ENCODE measurements at regions not wholly inside any gene's neighbourhood (a gene's known extent, or its start where the extent isn't known, plus 50 kb on each side); places are given as distances from the start of the nearest gene placed in this dataset.

DNA sequence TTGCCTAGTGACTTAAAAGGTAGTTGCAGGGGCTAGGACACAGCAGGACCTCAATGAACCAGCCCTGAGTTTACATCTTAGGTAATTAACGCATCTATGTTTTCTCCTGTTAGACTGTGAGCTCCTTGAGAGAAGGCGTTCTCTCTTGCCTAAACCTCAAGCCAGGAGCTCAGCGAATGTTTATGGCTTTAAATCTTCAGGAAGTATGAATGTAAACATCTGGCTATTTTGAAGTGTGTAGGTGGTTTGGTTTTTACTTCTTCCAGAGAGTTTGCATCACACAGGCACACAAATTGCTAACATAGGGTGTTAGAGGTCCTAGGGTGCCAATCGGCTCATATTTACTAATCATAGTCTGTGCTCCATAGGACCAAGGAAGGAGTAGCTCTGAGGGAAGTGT is 387.7 kb upstream of the ZNF507 start:
- H3K4me1 ChIP-seq (ENCODE audit: low read length) = no peaks in the 10 kb centered on the region
- H3K4me3 ChIP-seq (ENCODE audit: low read length) = no peak overlapping the region
- no peaks in the 10 kb centered on the region for H4K20me1 ChIP-seq (ENCODE audit: insufficient read depth, low read length)
- H3K9me2 ChIP-seq (replicated peaks; ENCODE audit: insufficient read depth, low read length) = no peaks in the 10 kb centered on the region
- H3K4me2 ChIP-seq (ENCODE audit: low read depth, low read length) = no peak overlapping the region
- H3K27me3 ChIP-seq (replicated peaks; ENCODE audit: insufficient read depth, low read length) = peaks cover 37% of the 10 kb centered on the region
- no peaks in the 10 kb centered on the region for H3F3A ChIP-seq (ENCODE audit: insufficient read depth, low read length)
- H3K79me2 ChIP-seq (ENCODE audit: low read length) = no peaks in the 10 kb centered on the region
- H3K36me3 ChIP-seq (replicated peaks; ENCODE audit: insufficient read depth, low read length) = no peaks in the 10 kb centered on the region
- H3K27ac ChIP-seq (ENCODE audit: low read length) = no peak overlapping the region
- no peak for DNase-seq
- H3K9me3 ChIP-seq (replicated peaks; ENCODE audit: insufficient read depth, low read length) = no peaks in the 10 kb centered on the region
- no peak overlapping the region for H2AFZ ChIP-seq (ENCODE audit: low read length)
- no peak for TF ChIP-seq EZH2phosphoT487 (IDR thresholded peaks at IDR 0.05; ENCODE audit: low read length)
- H3K9ac ChIP-seq (ENCODE audit: low read length) = no peak overlapping the region

GRCh38 chr19:31959527-31960018 is 385.8 kb upstream of the ZNF507 start:
- H3K9me3 ChIP-seq (replicated peaks; ENCODE audit: insufficient read depth, low read length) = no peaks in the 10 kb centered on the region
- no peak for TF ChIP-seq EZH2phosphoT487 (IDR thresholded peaks at IDR 0.05; ENCODE audit: low read length)

GRCh38 chr19:31960474-31960873 is 384.9 kb upstream of the ZNF507 start:
- H3K4me1 ChIP-seq (ENCODE audit: low read length) = no peaks in the 10 kb centered on the region
- TF ChIP-seq EZH2 (optimal IDR thresholded peaks at IDR 0.05; ENCODE audit: low read depth, low read length) = no peak
- no peak for TF ChIP-seq EZH2phosphoT487 (IDR thresholded peaks at IDR 0.05; ENCODE audit: low read length)
- TF ChIP-seq, protein P1, sequence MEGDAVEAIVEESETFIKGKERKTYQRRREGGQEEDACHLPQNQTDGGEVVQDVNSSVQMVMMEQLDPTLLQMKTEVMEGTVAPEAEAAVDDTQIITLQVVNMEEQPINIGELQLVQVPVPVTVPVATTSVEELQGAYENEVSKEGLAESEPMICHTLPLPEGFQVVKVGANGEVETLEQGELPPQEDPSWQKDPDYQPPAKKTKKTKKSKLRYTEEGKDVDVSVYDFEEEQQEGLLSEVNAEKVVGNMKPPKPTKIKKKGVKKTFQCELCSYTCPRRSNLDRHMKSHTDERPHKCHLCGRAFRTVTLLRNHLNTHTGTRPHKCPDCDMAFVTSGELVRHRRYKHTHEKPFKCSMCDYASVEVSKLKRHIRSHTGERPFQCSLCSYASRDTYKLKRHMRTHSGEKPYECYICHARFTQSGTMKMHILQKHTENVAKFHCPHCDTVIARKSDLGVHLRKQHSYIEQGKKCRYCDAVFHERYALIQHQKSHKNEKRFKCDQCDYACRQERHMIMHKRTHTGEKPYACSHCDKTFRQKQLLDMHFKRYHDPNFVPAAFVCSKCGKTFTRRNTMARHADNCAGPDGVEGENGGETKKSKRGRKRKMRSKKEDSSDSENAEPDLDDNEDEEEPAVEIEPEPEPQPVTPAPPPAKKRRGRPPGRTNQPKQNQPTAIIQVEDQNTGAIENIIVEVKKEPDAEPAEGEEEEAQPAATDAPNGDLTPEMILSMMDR (IDR thresholded peaks at IDR 0.05; ENCODE audit: low read length) = no peak
- H3K79me2 ChIP-seq (ENCODE audit: low read length) = no peaks in the 10 kb centered on the region
- H3F3A ChIP-seq (ENCODE audit: insufficient read depth, low read length) = no peaks in the 10 kb centered on the region
- H3K36me3 ChIP-seq (replicated peaks; ENCODE audit: insufficient read depth, low read length) = no peaks in the 10 kb centered on the region
- peaks cover 49% of the 10 kb centered on the region for H3K27me3 ChIP-seq (replicated peaks; ENCODE audit: insufficient read depth, low read length)
- no peaks in the 10 kb centered on the region for H3K9me2 ChIP-seq (replicated peaks; ENCODE audit: insufficient read depth, low read length)
- no peak overlapping the region for H3K4me3 ChIP-seq (ENCODE audit: low read length)
- H3K27ac ChIP-seq (ENCODE audit: low read length) = no peak overlapping the region
- no peaks in the 10 kb centered on the region for H4K20me1 ChIP-seq (ENCODE audit: insufficient read depth, low read length)
- no peak overlapping the region for H3K9ac ChIP-seq (ENCODE audit: low read length)
- DNase-seq = no peak
- H3K9me3 ChIP-seq (replicated peaks; ENCODE audit: insufficient read depth, low read length) = no peaks in the 10 kb centered on the region
- H3K4me2 ChIP-seq (ENCODE audit: low read depth, low read length) = no peak overlapping the region
- no peak overlapping the region for H2AFZ ChIP-seq (ENCODE audit: low read length)

More at GRCh38 chr19:31959527-31960018, 385.8 kb upstream of the ZNF507 start:
- H2AFZ ChIP-seq (ENCODE audit: low read length) = no peak overlapping the region
- no peak overlapping the region for H3K4me2 ChIP-seq (ENCODE audit: low read depth, low read length)
- no peak overlapping the region for H3K27ac ChIP-seq (ENCODE audit: low read length)
- H3K4me1 ChIP-seq (ENCODE audit: low read length) = no peaks in the 10 kb centered on the region
- no peaks in the 10 kb centered on the region for H4K20me1 ChIP-seq (ENCODE audit: insufficient read depth, low read length)
- no peaks in the 10 kb centered on the region for H3K9me2 ChIP-seq (replicated peaks; ENCODE audit: insufficient read depth, low read length)
- no peak for DNase-seq
- no peak overlapping the region for H3K9ac ChIP-seq (ENCODE audit: low read length)
- H3K79me2 ChIP-seq (ENCODE audit: low read length) = no peaks in the 10 kb centered on the region
- peaks cover 47% of the 10 kb centered on the region for H3K27me3 ChIP-seq (replicated peaks; ENCODE audit: insufficient read depth, low read length)
- H3F3A ChIP-seq (ENCODE audit: insufficient read depth, low read length) = no peaks in the 10 kb centered on the region
- no peak overlapping the region for H3K4me3 ChIP-seq (ENCODE audit: low read length)
- no peaks in the 10 kb centered on the region for H3K36me3 ChIP-seq (replicated peaks; ENCODE audit: insufficient read depth, low read length)

DNA sequence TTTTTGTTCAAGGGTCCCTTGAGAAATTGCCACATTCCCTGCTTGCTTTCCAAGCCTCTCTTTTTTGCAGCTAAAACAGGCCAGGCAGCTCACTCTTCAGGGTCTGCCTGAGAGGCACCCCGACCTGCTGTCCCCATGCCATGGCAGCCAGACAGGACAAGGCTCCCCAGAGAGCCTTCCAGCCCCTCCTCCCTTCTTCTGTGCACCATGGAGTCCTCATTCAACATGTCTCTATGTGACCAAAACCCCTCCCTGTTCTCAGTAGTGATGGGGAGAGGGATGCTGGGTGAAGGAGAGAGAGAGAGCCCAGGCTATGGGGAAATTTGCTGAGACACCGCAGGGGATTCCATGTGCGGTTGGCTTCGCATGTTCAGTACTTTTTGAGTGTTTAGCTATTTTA is 384.2 kb upstream of the ZNF507 start:
- H3K36me3 ChIP-seq (replicated peaks; ENCODE audit: insufficient read depth, low read length) = no peaks in the 10 kb centered on the region
- no peaks in the 10 kb centered on the region for H3K9me2 ChIP-seq (replicated peaks; ENCODE audit: insufficient read depth, low read length)
- H3K9ac ChIP-seq (ENCODE audit: low read length) = no peak overlapping the region
- TF ChIP-seq EZH2phosphoT487 (IDR thresholded peaks at IDR 0.05; ENCODE audit: low read length) = no peak
- TF ChIP-seq, protein P1 (IDR thresholded peaks at IDR 0.05; ENCODE audit: low read length) = no peak
- no peak for TF ChIP-seq EZH2 (optimal IDR thresholded peaks at IDR 0.05; ENCODE audit: low read depth, low read length)
- no peak overlapping the region for H3K4me3 ChIP-seq (ENCODE audit: low read length)
- H3K9me3 ChIP-seq (replicated peaks; ENCODE audit: insufficient read depth, low read length) = no peaks in the 10 kb centered on the region
- H3K4me2 ChIP-seq (ENCODE audit: low read depth, low read length) = no peak overlapping the region
- no peak overlapping the region for H2AFZ ChIP-seq (ENCODE audit: low read length)
- no peaks in the 10 kb centered on the region for H3F3A ChIP-seq (ENCODE audit: insufficient read depth, low read length)
- H3K4me1 ChIP-seq (ENCODE audit: low read length) = no peaks in the 10 kb centered on the region
- no peaks in the 10 kb centered on the region for H4K20me1 ChIP-seq (ENCODE audit: insufficient read depth, low read length)
- peaks cover 56% of the 10 kb centered on the region for H3K27me3 ChIP-seq (replicated peaks; ENCODE audit: insufficient read depth, low read length)
- no peak overlapping the region for H3K27ac ChIP-seq (ENCODE audit: low read length)
- no peak for DNase-seq
- no peaks in the 10 kb centered on the region for H3K79me2 ChIP-seq (ENCODE audit: low read length)

Data from MM.1S (cell line).